HUDEP-2 (cell line): ENCODE measurements at regions not wholly inside any gene's neighbourhood (a gene's known extent, or its start where the extent isn't known, plus 50 kb on each side); places are given as distances from the start of the nearest gene placed in this dataset.

Experiments
- DNase-seq, 76 experiments: peaks; one replicate each; lab custom pipeline; 2025; ENCODE audit not compliant: unreplicated experiment in 76 of 76; lab: John Stamatoyannopoulos, UW

GRCh38 chr12:124094733-124095132, 121.7 kb downstream of the ZNF664 start:
- DNase-seq: no peak

DNA sequence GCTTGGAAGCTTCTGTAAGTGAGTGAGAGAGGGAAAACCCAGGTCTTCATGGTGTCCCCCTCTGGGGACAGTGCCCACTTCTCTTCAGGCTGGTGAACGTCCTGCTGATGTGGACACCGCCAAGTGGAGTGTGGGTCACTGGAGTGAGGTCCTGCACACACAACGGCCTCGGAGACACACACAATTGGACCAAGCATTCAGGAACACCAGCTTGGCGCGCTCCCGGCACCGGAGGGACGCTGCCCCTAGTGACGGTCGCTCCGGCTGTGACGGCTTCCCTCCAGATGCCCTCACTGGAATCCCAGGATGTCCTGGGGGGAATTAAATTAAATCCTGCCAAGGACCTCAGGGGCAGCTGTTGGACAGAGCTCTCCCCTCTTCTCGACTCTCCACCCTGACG, 123.1 kb downstream of the ZNF664 start:
- no peak for DNase-seq

DNA sequence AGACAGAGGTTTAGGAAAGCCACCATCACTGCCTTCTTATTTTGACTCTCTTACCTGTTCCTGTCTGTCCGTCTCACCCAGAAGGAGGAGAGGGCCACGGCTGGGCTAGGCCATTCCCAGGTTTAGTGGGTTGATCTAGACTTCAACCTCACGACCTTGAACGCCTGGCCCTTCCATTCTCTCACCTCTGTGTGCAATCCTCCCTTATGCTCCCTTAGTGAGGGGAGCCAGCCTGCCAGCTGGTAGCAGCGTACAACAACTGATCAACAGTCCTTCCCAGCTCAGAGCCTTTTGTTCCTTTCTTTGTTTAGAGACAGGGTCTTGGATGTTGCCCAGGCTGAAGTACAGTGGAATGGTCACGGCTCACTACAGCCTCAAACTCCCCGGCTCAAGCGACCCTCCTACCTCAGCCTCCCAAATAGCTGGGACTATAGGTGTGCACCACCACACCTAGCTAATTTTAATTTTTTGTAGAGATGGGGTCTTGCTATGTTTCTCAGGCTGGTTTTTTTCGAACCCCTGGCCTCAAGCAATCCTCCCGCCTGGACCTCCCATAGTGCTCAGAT, 123.9 kb downstream of the ZNF664 start:
- no peak for DNase-seq

DNA sequence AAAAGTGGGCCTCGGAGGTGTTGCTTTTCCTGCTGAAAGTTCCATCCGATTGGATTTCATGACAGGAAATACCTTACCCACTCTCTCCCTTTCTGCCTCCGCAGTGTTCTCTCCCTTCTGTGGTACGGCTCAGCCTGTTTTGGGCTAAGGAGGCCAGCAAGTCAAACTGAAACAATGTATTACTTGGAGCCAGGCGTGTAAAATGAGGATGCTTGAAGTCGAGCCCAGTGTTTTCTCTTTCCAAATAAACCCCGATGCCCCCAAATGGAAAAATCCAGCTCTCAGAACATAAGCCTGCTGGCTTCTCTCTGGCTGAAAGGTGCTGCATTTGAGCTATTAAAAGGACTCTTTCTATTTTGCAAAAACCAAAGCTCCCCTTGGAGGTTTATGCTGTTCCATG, 124.7 kb downstream of the ZNF664 start:
- DNase-seq: no peak

DNA sequence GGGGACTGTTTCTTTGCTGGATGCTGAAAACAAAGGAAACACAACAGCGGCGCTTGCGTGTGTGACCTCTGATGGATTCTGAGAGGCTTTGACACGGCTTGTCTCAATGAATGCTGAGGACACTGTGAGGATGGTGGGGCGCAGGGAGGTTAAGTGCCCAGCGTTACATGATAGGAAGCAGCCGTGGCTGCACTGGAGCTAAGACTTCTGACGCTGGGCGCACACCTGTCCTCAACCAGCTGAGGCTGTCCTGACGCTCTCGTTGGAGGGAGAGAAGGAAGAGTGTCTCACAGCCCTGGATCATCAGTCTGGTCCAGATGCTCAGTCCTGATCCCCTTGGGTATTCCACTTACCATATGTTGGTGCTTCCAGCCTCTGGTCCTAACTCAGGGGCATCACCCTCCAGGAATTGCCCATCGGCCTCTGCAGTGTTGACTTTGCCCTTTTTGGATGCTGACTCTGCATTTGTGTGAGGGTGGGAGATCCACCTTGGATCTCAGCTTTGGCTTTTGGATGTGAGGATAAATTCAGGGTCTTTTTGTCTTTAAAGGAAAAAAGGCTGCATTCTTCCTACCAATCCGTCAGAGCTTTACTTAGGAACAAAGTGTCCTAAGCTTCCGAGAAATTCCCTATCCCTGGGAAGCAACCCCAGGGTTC, 125.2 kb downstream of the ZNF664 start:
- DNase-seq: no peak

- DNase-seq: no peak
Measured at GRCh38 chr12:124098887-124099286, 125.9 kb downstream of the ZNF664 start.

DNA sequence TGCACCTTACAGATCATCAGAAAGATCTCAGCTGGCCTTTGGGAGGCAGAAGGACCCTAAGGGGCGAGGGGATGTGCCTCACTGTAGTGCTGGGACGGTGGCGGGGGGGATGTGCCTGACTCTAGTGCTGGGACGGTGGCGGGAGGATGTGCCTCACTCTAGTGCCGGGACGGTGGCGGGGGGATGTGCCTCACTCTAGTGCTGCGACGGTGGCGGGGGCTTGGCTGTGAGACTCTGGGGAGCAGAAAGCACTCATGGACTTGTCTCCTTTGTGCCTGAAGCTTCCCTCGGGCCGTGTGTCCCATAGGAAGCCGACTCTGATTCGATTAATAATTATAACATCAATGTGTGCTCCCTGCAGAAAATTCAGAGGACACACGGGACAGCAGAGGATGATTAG, 126.6 kb downstream of the ZNF664 start:
- DNase-seq: no peak

DNA sequence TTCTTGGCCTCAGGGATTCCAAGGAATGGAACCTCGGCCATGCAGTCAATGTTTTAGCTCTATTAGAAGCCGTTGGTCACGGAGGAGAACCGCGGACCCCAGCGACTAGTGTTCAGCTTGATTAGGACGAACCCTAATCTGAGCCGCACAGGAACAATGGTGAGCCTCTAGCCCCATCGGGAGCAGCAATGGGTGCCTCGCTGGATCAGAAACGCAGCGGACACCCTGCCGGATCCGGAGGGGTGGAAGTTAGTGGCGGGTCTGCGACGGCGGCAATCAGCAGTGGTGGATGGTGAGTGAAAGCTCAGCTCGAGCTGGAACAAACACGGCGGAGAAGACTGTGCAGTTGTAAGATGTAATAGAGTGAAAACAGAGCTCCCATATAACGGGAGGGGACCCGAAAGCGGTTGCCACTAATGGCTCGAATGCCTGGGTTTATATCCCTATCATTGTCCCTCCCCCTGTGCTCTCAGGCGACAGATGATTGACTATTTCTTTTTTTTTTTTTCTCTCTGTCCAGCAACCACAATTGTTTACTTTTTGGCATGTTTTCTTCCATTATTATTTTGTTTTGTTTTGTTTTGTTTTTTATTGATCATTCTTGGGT, 127.7 kb downstream of the ZNF664 start:
- DNase-seq: no peak

- DNase-seq: no peak
Measured at GRCh38 chr12:124105546-124105945, 132.5 kb downstream of the ZNF664 start.

- no peak for DNase-seq
Measured at GRCh38 chr12:124107351-124107750, 134.3 kb downstream of the ZNF664 start.

GRCh38 chr12:124109760-124110159, 136.7 kb downstream of the ZNF664 start:
- peak in 1 of 76 experiments; percentile 0 for DNase-seq

- no peak for DNase-seq
Measured at GRCh38 chr12:124110372-124110883, 137.4 kb downstream of the ZNF664 start.

GRCh38 chr12:124111006-124111405, 138.0 kb downstream of the ZNF664 start:
- DNase-seq: no peak

- no peak for DNase-seq
Measured at GRCh38 chr12:124114316-124114715, 141.3 kb downstream of the ZNF664 start.

DNA sequence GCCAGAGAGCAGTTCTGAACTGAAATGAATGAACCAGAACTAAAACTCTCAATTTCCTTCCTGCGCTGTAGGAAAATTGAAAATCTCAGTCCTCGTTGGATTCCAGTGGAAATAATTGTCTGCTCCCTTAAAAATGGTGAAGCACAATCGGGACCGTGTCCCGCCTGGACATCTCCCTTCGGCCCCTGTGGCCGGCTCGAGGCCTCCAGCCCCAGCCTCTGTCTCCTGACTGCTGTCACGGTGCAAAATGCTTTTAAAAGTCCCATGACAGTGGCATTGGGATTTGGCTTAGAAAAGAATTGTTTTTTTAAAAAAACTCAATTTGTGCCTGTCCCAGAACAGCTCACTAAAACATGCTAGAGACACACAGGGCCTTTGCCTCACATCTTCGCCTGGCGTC, 142.5 kb downstream of the ZNF664 start:
- no peak for DNase-seq

GRCh38 chr12:124115976-124116690, 143.1 kb downstream of the ZNF664 start:
- no peak for DNase-seq

DNA sequence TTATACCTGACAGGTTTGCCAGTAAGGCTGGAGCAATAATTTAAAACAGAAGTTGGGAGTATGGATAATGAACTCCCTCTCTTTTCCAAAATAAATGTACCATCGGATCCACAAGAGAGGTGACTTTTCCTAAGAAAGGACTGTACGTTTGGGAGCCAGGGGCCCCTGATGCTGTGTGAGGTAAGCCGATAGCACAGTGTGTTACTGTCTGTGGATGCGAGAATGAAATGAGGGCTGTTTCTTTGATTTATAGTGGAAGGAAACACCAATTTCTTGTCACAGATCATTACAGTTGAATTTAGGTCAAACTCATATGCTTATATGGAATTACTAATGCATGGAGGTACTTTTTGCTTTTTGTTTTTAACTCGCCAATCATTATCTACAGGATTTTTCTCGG, 147.7 kb downstream of the ZNF664 start:
- DNase-seq: no peak

DNA sequence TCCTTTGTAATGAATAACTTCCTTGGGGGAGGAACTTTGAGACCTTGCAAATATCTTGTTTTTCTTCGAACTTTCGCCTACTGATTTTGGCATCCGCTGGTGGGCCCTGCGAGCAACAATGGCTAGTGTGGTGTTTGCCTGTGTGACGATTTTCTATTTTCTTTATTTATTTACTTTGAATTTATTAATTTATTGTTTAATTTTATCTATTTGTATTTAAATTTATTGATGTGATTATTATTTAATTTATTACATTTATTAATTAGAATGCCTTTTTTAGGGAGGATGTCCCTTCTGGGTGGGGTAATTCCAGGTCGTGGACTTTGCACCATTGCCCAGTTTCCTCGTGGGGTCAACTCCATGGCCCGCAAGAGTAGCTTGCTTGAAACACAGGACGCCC, 149.7 kb downstream of the ZNF664 start:
- DNase-seq: no peak

DNA sequence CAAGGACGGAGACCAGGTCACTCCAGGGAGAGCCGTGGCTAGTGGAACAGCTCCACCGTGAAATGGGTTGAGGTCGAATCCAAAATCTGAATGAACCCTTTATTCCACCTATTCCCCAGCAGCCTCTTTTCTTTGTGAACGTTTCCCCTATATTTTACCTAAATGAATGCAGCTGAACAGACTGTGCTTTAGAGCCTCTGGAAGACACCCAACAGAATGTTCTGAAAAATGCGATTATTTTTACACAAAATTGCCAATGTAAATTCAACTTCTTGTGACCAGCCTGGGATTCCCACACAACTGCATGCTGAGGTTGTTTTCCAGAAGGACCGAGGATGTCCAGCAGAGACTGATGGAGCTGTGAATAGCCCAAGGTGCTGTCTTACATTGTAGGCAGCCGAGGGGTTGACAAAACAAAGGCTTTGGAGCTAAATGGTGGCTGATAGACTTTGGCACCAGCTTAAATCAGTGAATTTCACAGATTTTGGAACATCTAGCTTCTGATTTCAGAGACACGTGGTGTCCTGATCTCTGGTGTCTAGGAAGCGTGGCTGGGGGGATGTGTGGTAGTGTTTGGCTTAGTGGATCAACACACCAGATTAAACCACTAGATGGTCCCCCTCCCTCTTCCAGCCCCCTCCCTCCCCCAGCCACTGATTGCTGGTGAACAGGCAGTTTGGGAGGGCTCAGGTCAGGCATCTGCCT, 150.4 kb downstream of the ZNF664 start:
- no peak for DNase-seq

- DNase-seq: no peak
Measured at GRCh38 chr12:124125203-124125871, 152.3 kb downstream of the ZNF664 start.
